ENCODE measurements at regions not wholly inside any gene's neighbourhood (a gene's known extent, or its start where the extent isn't known, plus 50 kb on each side); places are given as distances from the start of the nearest gene placed in this dataset.

DNA sequence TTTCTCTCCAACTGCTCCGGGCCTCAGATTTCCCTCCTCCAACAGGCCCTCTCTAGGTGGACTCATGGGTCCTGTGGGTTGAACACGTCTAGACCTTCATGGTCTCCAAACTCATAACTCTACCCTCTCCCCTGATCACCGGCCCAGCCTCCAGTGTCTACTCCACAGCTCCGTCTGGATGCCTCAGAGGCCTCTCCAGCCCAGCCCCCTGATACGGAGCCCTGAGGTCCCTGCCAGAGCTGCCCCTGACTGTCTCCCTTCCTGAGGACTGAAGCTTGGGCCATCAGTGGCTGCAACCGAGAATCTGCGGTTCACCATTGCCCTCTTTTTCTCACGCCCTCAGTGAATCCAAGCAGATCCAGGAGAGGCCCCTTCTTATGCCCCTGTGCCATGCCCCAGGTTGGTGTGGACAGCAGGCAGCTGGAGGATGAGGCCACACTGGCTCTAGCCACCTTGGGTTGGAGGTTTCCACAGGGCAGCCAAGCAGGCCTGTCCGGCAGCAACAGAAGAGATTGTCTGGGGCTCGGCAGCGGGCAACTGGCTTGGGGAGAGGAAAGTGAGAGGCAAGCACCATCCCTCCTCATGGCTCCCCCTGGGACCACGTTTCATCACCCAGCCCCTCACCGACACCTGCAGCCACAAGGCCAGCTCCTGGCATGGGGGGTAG lies 104.6 kb upstream of the FGF3 start:
- FAIRE-seq (no peak), DNase-seq (ENCODE audit: low read depth in 1 of 2, low spot score in 2 of 2) (no peak)
- H3K18ac ChIP-seq (ENCODE audit: extremely low read depth, low read length) = no peak overlapping the region
- no peak overlapping the region for H2AFZ ChIP-seq (ENCODE audit: low read length)
- no peaks in the 10 kb centered on the region for H3K79me1 ChIP-seq (ENCODE audit: low read depth, low read length)
- H2BK15ac ChIP-seq (ENCODE audit: low read length) = no peak overlapping the region
- no peak overlapping the region for H4K5ac ChIP-seq (ENCODE audit: insufficient read length, low read depth, low read length)
- H4K8ac ChIP-seq (ENCODE audit: extremely low read depth, insufficient read depth, low read length) = peak overlapping the region; percentile 44
- H3K56ac ChIP-seq (replicated peaks; ENCODE audit: insufficient read length, low read depth, low read length) = peak overlapping the region; percentile 16
- H3K4me1 ChIP-seq (replicated peaks in 1 of 4; ENCODE audit: control insufficient read depth in 3 of 4, insufficient read depth in 4 of 4, low read length in 3 of 4) = peaks cover 0 to 3% (median 1%) of the 10 kb centered on the region in 4 experiments; a peak in 3 of 7 replicates
- H2AK5ac ChIP-seq (ENCODE audit: low read depth, low read length) = no peak overlapping the region
- no peak overlapping the region for H3K14ac ChIP-seq (ENCODE audit: insufficient read length)
- H3K4me2 ChIP-seq (ENCODE audit: insufficient read depth in 1 of 2, low read depth in 2 of 2, low read length in 2 of 2) = no peak overlapping the region
- H3K27me3 ChIP-seq (replicated peaks in 1 of 4; ENCODE audit: control insufficient read depth in 3 of 4, extremely low read depth in 1 of 4, insufficient read depth in 3 of 4, low read length in 3 of 4) = no peaks in the 10 kb centered on the region; a peak in 1 of 7 replicates
- no peak overlapping the region for H3K9ac ChIP-seq (replicated peaks in 1 of 4; ENCODE audit: extremely low read depth in 1 of 4, low read depth in 3 of 4, low read length in 3 of 4)
- no peak overlapping the region for H2BK5ac ChIP-seq (ENCODE audit: low read depth, low read length)
- H2BK20ac ChIP-seq (ENCODE audit: low read length) = no peak overlapping the region
- H3K27ac ChIP-seq (ENCODE audit: low read depth, low read length) = no peak overlapping the region
- 86% methylated on average over 13 of the region's 13 CpGs; no CpG with 5 or more reads in 1 of the 2 experiments for WGBS, 2 experiments (ENCODE audit: extremely low coverage in 1 of 2, insufficient coverage in 1 of 2, insufficient read length in 1 of 2, insufficient replicate concordance in 2 of 2, low coverage in 1 of 2, low lambda C conversion rate in 2 of 2, missing lambda C conversion rate in 1 of 2)
- no peaks in the 10 kb centered on the region for H3K36me3 ChIP-seq (ENCODE audit: control insufficient read depth in 2 of 4, insufficient read depth in 4 of 4, low read length in 3 of 4)
- H3K4ac ChIP-seq (replicated peaks; ENCODE audit: insufficient read length, low read depth, low read length) = no peak overlapping the region
- ChIA-PET POLR2A (ENCODE audit: partially characterized antibody) (no interaction called here), CTCF (ENCODE audit: partially characterized antibody) (interaction anchor here (0.6 to 5.0 kb wide), 8 partner anchors 8 to 275 kb away, joined by 3 to 46 read pairs (median 4); no protein-coding TSS in a partner anchor)
- H3K23ac ChIP-seq (ENCODE audit: insufficient read length) = no peak overlapping the region
- H3K79me2 ChIP-seq (ENCODE audit: control insufficient read depth in 1 of 2, insufficient read depth in 2 of 2, low read length in 2 of 2) = no peaks in the 10 kb centered on the region
- no peak overlapping the region for H2BK120ac ChIP-seq (replicated peaks; ENCODE audit: low read depth, low read length)
- H4K91ac ChIP-seq (replicated peaks; ENCODE audit: insufficient read length, low read length) = no peak overlapping the region
- H3K4me3 ChIP-seq (ENCODE audit: extremely low read depth in 1 of 4, insufficient read depth in 2 of 4, low read depth in 3 of 4, low read length in 4 of 4) = no peak overlapping the region
- H3K23me2 ChIP-seq (ENCODE audit: low read depth, low read length) = peaks cover 6% of the 10 kb centered on the region; the same call in 1 of the 2 replicates
- H3K9me3 ChIP-seq (ENCODE audit: insufficient read depth in 2 of 2, low read depth in 1 of 2, low read length in 1 of 2) = no peaks in the 10 kb centered on the region
- peaks cover 0 to 3% of the 10 kb centered on the region in 2 experiments for H4K20me1 ChIP-seq (replicated peaks in 1 of 2; ENCODE audit: control insufficient read depth in 1 of 2, insufficient read depth in 2 of 2, low read length in 2 of 2)
- no peak overlapping the region for H2BK12ac ChIP-seq (ENCODE audit: low read depth, low read length)
- TF ChIP-seq EZH2 (IDR thresholded peaks at IDR 0.05; ENCODE audit: low read depth, low read length, severe bottlenecking) = no peak
- no peak for TF ChIP-seq BRCA1 (IDR thresholded peaks at IDR 0.05; ENCODE audit: low read depth, low read length)
- TF ChIP-seq SP1 (IDR thresholded peaks at IDR 0.05; ENCODE audit: low read depth, low read length) = no peak
- TF ChIP-seq RAD21 (IDR thresholded peaks at IDR 0.05 in 1 of 2, conservative IDR thresholded peaks at IDR 0.05 in 1 of 2; ENCODE audit: low read depth in 2 of 2, low read length in 2 of 2) = no peak
- TF ChIP-seq RBBP5 (IDR thresholded peaks at IDR 0.05; ENCODE audit: borderline replicate concordance, low read depth, low read length) = no peak
- no peak for TF ChIP-seq CBX8 (IDR thresholded peaks at IDR 0.05; ENCODE audit: borderline replicate concordance, low read depth, low read length)
- TF ChIP-seq, protein P1, sequence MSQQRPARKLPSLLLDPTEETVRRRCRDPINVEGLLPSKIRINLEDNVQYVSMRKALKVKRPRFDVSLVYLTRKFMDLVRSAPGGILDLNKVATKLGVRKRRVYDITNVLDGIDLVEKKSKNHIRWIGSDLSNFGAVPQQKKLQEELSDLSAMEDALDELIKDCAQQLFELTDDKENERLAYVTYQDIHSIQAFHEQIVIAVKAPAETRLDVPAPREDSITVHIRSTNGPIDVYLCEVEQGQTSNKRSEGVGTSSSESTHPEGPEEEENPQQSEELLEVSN (IDR thresholded peaks at IDR 0.05) = no peak
- TF ChIP-seq CBX5 (IDR thresholded peaks at IDR 0.05; ENCODE audit: low read depth, low read length) = no peak
- TF ChIP-seq MAFK (IDR thresholded peaks at IDR 0.05; ENCODE audit: low read depth, low read length) = no peak
